ENCODE measurements at regions not wholly inside any gene's neighbourhood (a gene's known extent, or its start where the extent isn't known, plus 50 kb on each side); places are given as distances from the start of the nearest gene placed in this dataset.

DNA sequence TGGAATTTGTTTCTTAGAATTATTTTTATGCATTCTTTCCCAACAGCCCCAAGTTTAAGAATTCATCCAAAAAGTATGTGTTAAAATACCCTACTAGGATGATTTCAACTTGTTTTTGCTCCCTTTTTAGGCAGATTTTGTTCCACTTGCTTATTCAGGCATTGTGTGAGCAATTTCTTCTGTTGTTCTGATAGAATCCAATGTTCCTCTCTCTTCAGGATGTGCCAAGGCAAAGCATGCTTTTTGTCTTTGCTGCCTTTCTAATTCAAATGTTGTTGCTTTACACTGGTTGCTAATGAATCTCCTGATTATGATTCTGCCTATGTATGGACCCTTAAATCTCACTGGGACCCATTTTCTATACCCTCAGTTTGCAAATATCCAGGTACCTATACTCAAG lies 131.2 kb upstream of the ARHGAP42 start (continued):
- TF ChIP-seq, protein P1, sequence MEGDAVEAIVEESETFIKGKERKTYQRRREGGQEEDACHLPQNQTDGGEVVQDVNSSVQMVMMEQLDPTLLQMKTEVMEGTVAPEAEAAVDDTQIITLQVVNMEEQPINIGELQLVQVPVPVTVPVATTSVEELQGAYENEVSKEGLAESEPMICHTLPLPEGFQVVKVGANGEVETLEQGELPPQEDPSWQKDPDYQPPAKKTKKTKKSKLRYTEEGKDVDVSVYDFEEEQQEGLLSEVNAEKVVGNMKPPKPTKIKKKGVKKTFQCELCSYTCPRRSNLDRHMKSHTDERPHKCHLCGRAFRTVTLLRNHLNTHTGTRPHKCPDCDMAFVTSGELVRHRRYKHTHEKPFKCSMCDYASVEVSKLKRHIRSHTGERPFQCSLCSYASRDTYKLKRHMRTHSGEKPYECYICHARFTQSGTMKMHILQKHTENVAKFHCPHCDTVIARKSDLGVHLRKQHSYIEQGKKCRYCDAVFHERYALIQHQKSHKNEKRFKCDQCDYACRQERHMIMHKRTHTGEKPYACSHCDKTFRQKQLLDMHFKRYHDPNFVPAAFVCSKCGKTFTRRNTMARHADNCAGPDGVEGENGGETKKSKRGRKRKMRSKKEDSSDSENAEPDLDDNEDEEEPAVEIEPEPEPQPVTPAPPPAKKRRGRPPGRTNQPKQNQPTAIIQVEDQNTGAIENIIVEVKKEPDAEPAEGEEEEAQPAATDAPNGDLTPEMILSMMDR (IDR thresholded peaks at IDR 0.05 in 2 of 3, conservative IDR thresholded peaks at IDR 0.05 in 1 of 3; ENCODE audit: borderline replicate concordance in 1 of 3, insufficient read depth in 1 of 3, low read depth in 2 of 3, low read length in 2 of 3) = no peak
- TF ChIP-seq ZFX (IDR thresholded peaks at IDR 0.05) (no peak), TCF7L2 (IDR thresholded peaks at IDR 0.05; ENCODE audit: borderline replicate concordance, extremely low read depth, insufficient read depth, insufficient read length) (no peak), FOSL1 (IDR thresholded peaks at IDR 0.05; ENCODE audit: low read depth) (no peak), EZH2phosphoT487 (IDR thresholded peaks at IDR 0.05; ENCODE audit: borderline replicate concordance) (no peak)

DNA sequence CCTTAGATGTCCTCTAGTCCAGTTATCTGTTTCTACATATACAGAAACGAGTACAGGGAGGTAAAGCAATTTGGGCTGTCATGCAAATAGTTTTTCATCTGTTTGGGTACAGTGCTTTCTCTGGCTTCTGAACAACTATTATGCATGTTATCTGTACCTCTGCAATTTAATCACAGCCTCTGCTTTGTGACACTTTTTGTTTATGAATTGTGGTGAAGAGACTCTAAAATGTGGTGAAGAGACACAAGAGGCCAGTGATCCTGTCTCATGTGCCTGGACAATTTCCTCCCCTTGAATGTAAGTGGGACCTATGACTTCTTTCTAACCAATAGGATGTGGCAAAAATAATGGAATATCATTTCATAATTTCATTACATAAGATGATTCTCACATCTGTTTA lies 130.3 kb upstream of the ARHGAP42 start:
- no peaks in the 10 kb centered on the region for H3K79me2 ChIP-seq (ENCODE audit: insufficient read depth, low read length)
- H3K27ac ChIP-seq (ENCODE audit: low read depth, low read length) = no peak overlapping the region
- H3K9me3 ChIP-seq (ENCODE audit: control insufficient read depth in 1 of 2, insufficient read depth in 1 of 2, low read depth in 1 of 2, low read length in 2 of 2) = no peaks in the 10 kb centered on the region
- H3K27me3 ChIP-seq (ENCODE audit: insufficient read depth, low read length) = peaks cover 11% of the 10 kb centered on the region
- BruUV-seq (replicated peaks) = no TSS peak
- no peaks in the 10 kb centered on the region for H3K36me3 ChIP-seq (ENCODE audit: control insufficient read depth in 1 of 2, insufficient read depth in 2 of 2, low read length in 2 of 2)
- ChIA-PET CTCF (interaction anchor here (1.2 kb wide), 1 partner anchor 20 kb away, joined by 3 read pairs; no protein-coding TSS in a partner anchor), RAD21 (ENCODE audit: low non-redundant PET in 1 of 2, low total read pairs in 2 of 2, uncharacterized antibody in 2 of 2, unreplicated experiment in 2 of 2) (no interaction called here), POLR2A (no interaction called here)
- intact Hi-C loops (cut with micrococcal nuclease) = no loop called here
- H3K9me2 ChIP-seq (ENCODE audit: insufficient read depth) = no peaks in the 10 kb centered on the region
- no peak overlapping the region for H2AFZ ChIP-seq (ENCODE audit: low read depth, low read length, poor library complexity, severe bottlenecking)
- H4K20me1 ChIP-seq (ENCODE audit: insufficient read depth) = no peaks in the 10 kb centered on the region; the same call in 1 of the 2 replicates
- no peak overlapping the region for H3K4me2 ChIP-seq (ENCODE audit: low read length)
- TF ChIP-seq FOSL1 (IDR thresholded peaks at IDR 0.05; ENCODE audit: low read depth) (no peak), ATF3 (IDR thresholded peaks at IDR 0.05) (no peak)
- no peak overlapping the region for H3K9ac ChIP-seq (ENCODE audit: low read length)
- H3K4me3 ChIP-seq (replicated peaks in 1 of 2; ENCODE audit: low read depth in 1 of 2, low read length in 2 of 2) = no peak overlapping the region
- no peaks in the 10 kb centered on the region for H3K4me1 ChIP-seq (ENCODE audit: control insufficient read depth in 1 of 2, insufficient read depth in 2 of 2, low read length in 2 of 2)
- DNase-seq (ENCODE audit: low read depth, low spot score) (no peak), ATAC-seq (no peak)
